Neuronal stem cell (in vitro differentiated cells): ENCODE measurements at regions not wholly inside any gene's neighbourhood (a gene's known extent, or its start where the extent isn't known, plus 50 kb on each side); places are given as distances from the start of the nearest gene placed in this dataset.

Experiments used
- DNase-seq: peaks from one replicate; pipeline ENCODE4 v3.0.0-alpha.2; 2013; ENCODE audit warnings: low spot score
- H2AFZ ChIP-seq: one replicate; pipeline ENCODE4 v1.6.1; 2013; ENCODE audit warnings: mild to moderate bottlenecking, low read length, inconsistent platforms
- H2AK5ac ChIP-seq: 2 replicates; pipeline ENCODE4 v1.6.1; 2013; ENCODE audit warnings: low read depth, mild to moderate bottlenecking, inconsistent platforms, low read length, moderate library complexity, mixed read lengths
- H2BK120ac ChIP-seq: 2 replicates; pipeline ENCODE4 v1.6.1; 2013; ENCODE audit warnings: low read depth, mild to moderate bottlenecking, inconsistent platforms, low read length, moderate library complexity, mixed read lengths
- H2BK12ac ChIP-seq: one replicate; pipeline ENCODE4 v1.6.1; 2013; ENCODE audit warnings: low read length, inconsistent platforms
- H2BK15ac ChIP-seq: 2 replicates; pipeline ENCODE4 v1.6.1; 2013; ENCODE audit warnings: mild to moderate bottlenecking, low read length, inconsistent platforms, mixed read lengths
- H2BK5ac ChIP-seq: one replicate; pipeline ENCODE4 v1.6.1; 2013; ENCODE audit warnings: inconsistent platforms, mild to moderate bottlenecking, low read length, moderate library complexity
- H3K14ac ChIP-seq: one replicate; pipeline ENCODE4 v1.6.1; 2013; ENCODE audit warnings: low read length, inconsistent platforms
- H3K18ac ChIP-seq: 2 replicates; pipeline ENCODE4 v1.6.1; 2013; ENCODE audit warnings: low read length, inconsistent platforms
- H3K23ac ChIP-seq: 2 replicates; pipeline ENCODE4 v1.6.1; 2013; ENCODE audit warnings: low read depth, mild to moderate bottlenecking, mixed read lengths, low read length, inconsistent platforms; ENCODE audit not compliant: poor library complexity
- H3K27ac ChIP-seq: replicated peaks from 3 replicates; pipeline ENCODE4 v1.5.1; 2013; ENCODE audit warnings: low read length, inconsistent platforms
- H3K27me3 ChIP-seq, 3 experiments: 2 replicates each; pipeline ENCODE4 v1.6.1; 2013; ENCODE audit warnings: low read length in 3 of 3, mild to moderate bottlenecking in 2 of 3, inconsistent platforms in 1 of 3, low read depth in 1 of 3, mixed read lengths in 1 of 3, moderate library complexity in 1 of 3; ENCODE audit not compliant: control insufficient read depth in 3 of 3, insufficient read depth in 3 of 3
- H3K36me3 ChIP-seq, 2 donors: replicated peaks in 1 of 2; 2 replicates each; pipeline ENCODE4 v1.6.1; 2013; ENCODE audit warnings: low read length in 2 of 2; ENCODE audit not compliant: control insufficient read depth in 2 of 2, insufficient read depth in 2 of 2
- H3K4ac ChIP-seq: 2 replicates; pipeline ENCODE4 v1.6.1; 2013; ENCODE audit warnings: inconsistent platforms, mild to moderate bottlenecking, low read length, moderate library complexity
- H3K4me1 ChIP-seq, 2 donors: 1 replicate in 1 of 2; 2 replicates in 1 of 2; pipeline ENCODE4 v1.6.1; 2013; ENCODE audit warnings: low read length in 2 of 2, low read depth in 1 of 2; ENCODE audit not compliant: control insufficient read depth in 2 of 2, insufficient read depth in 1 of 2
- H3K4me2 ChIP-seq: one replicate; pipeline ENCODE4 v1.6.1; 2013; ENCODE audit warnings: mild to moderate bottlenecking, low read length, inconsistent platforms; ENCODE audit not compliant: insufficient read depth, poor library complexity, severe bottlenecking
- H3K4me3 ChIP-seq, 2 donors: 2 replicates each; pipeline ENCODE4 v1.5.1; 2013; ENCODE audit warnings: low read length in 2 of 2, mild to moderate bottlenecking in 2 of 2, inconsistent platforms in 1 of 2, moderate library complexity in 1 of 2
- H3K79me1 ChIP-seq: one replicate; pipeline ENCODE4 v1.6.1; 2013; ENCODE audit warnings: low read depth, mild to moderate bottlenecking, inconsistent platforms, low read length, moderate library complexity
- H3K9ac ChIP-seq: one replicate; pipeline ENCODE4 v1.6.1; 2013; ENCODE audit warnings: mild to moderate bottlenecking, low read depth, low read length, inconsistent platforms; ENCODE audit not compliant: poor library complexity
- H3K9me3 ChIP-seq, 2 donors: replicated peaks in 1 of 2; 2 replicates each; pipeline versions ENCODE3 to v1.6.1; 2013; ENCODE audit warnings: low read length in 2 of 2, mild to moderate bottlenecking in 2 of 2, inconsistent platforms in 1 of 2, low read depth in 1 of 2, mixed read lengths in 1 of 2, moderate library complexity in 1 of 2; ENCODE audit not compliant: control insufficient read depth in 2 of 2, insufficient read depth in 1 of 2
- H4K8ac ChIP-seq: one replicate; pipeline ENCODE4 v1.6.1; 2013; ENCODE audit warnings: low read depth, mild to moderate bottlenecking, inconsistent platforms, low read length, moderate library complexity
- H4K91ac ChIP-seq: one replicate; pipeline ENCODE4 v1.6.1; 2013; ENCODE audit warnings: low read length, low read depth, mild to moderate bottlenecking, inconsistent platforms; ENCODE audit not compliant: poor library complexity
- WGBS, 2 donors: extraction: QIAGEN DNeasy Blood & Tissue Kit; methylation state at CpG; one replicate each; pipeline ENCODE4 v1.1.7; 2013; ENCODE audit warnings: missing lambda C conversion rate in 2 of 2, mixed read lengths in 1 of 2; ENCODE audit not compliant: insufficient read length in 2 of 2, insufficient replicate concordance in 1 of 2; ENCODE audit errors: extremely low coverage in 2 of 2; 5-methylcytosine and 5-hydroxymethylcytosine counted together

DNA sequence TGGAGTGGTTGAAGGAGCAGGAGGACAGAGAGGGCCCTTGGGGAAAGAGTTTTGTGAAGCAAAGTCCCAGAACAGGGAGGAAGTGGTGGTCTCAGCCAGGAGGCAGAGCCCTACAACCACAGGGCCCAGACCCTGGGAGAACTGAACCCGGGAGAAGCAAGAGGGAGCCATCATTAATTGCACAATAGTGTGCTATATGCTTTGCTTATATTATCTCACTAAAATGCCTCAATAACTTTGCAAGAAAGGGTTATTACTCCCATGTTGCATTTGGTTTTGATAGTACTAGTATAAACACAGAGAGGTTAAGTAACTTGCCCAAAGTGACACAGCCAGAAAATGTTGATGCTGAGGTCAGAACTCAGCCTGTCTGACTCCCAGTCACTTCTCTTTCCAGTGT is 124.3 kb downstream of the FOXD2 start:
- no peak overlapping the region for H3K23ac ChIP-seq
- DNase-seq = no peak
- no peak overlapping the region for H2BK120ac ChIP-seq
- no peak overlapping the region for H2AK5ac ChIP-seq
- no peaks in the 10 kb centered on the region for H3K36me3 ChIP-seq
- no peak overlapping the region for H4K8ac ChIP-seq
- peaks cover 0 to 2% of the 10 kb centered on the region in 2 donors for H3K4me1 ChIP-seq
- no peak overlapping the region for H3K14ac ChIP-seq
- no peak overlapping the region for H2BK5ac ChIP-seq
- no peak overlapping the region for H3K9ac ChIP-seq
- no peaks in the 10 kb centered on the region for H3K9me3 ChIP-seq
- no peak overlapping the region for H2AFZ ChIP-seq
- H2BK12ac ChIP-seq = no peak overlapping the region
- H3K79me1 ChIP-seq = no peaks in the 10 kb centered on the region
- H3K4me2 ChIP-seq = no peak overlapping the region
- no peak overlapping the region for H4K91ac ChIP-seq
- no peak overlapping the region for H3K4ac ChIP-seq
- no peaks in the 10 kb centered on the region for H3K27me3 ChIP-seq
- no peak overlapping the region for H3K4me3 ChIP-seq
- H2BK15ac ChIP-seq = no peak overlapping the region
- H3K27ac ChIP-seq = no peak overlapping the region
- H3K18ac ChIP-seq = no peak overlapping the region
- WGBS, 2 donors = no CpG with 5 or more reads among the region's 1 CpG

DNA sequence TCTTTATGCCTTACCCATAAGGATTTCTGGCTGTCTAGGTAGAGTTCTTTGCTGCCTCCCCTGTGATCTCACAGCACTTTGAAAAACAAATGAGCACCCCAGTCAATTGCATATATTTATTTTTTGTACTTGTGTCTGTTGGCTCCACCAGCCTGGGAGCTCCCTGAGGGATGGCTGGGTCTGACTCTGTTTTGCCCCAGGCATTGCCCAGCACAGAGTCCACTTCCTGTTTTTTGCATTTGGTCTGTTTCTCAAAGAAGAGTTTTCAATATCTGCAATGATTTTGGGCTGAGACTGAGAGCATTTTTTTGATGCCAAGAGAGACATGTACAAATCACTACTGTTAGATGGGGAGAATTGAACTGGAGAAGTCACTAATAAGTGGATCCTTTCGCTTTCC is 125.0 kb downstream of the FOXD2 start:
- peaks cover 0 to 3% (median 0%) of the 10 kb centered on the region in 3 experiments for H3K27me3 ChIP-seq
- H2BK5ac ChIP-seq = no peak overlapping the region

GRCh38 chr1:47563201-47563600 is 125.4 kb downstream of the FOXD2 start:
- Histone ChIP-seq H2BK12ac (no peak overlapping the region), H2BK5ac (no peak overlapping the region), H2BK15ac (no peak overlapping the region), H3K4ac (no peak overlapping the region), H2AK5ac (no peak overlapping the region), H4K8ac (no peak overlapping the region), H2AFZ (no peak overlapping the region), H3K4me2 (no peak overlapping the region), H3K14ac (no peak overlapping the region), H3K36me3 (no peaks in the 10 kb centered on the region), H2BK120ac (no peak overlapping the region), H3K18ac (no peak overlapping the region), H3K9ac (no peak overlapping the region), H3K27me3 (peaks cover 0 to 7% (median 0%) of the 10 kb centered on the region in 3 experiments), H3K79me1 (no peaks in the 10 kb centered on the region), H3K4me1 (peaks cover 0 to 2% of the 10 kb centered on the region in 2 donors), H3K4me3 (no peak overlapping the region), H4K91ac (no peak overlapping the region), H3K23ac (no peak overlapping the region), H3K27ac (no peak overlapping the region), H3K9me3 (no peaks in the 10 kb centered on the region)
- no CpG with 5 or more reads among the region's 2 CpGs for WGBS, 2 donors
- DNase-seq = no peak

More for the DNA sequence above, 125.0 kb downstream of the FOXD2 start:
- Histone ChIP-seq H4K91ac (no peak overlapping the region), H3K4me3 (no peak overlapping the region), H3K4ac (no peak overlapping the region), H3K9ac (no peak overlapping the region), H3K4me1 (peaks cover 0 to 2% of the 10 kb centered on the region in 2 donors), H3K23ac (no peak overlapping the region), H4K8ac (no peak overlapping the region), H3K36me3 (no peaks in the 10 kb centered on the region), H2BK15ac (no peak overlapping the region), H2AFZ (no peak overlapping the region), H3K18ac (no peak overlapping the region), H3K4me2 (no peak overlapping the region), H3K14ac (no peak overlapping the region), H2BK120ac (no peak overlapping the region), H2BK12ac (no peak overlapping the region), H3K27ac (no peak overlapping the region), H3K79me1 (no peaks in the 10 kb centered on the region), H2AK5ac (no peak overlapping the region), H3K9me3 (no peaks in the 10 kb centered on the region)
- DNase-seq = no peak
- no CpG with 5 or more reads among the region's 1 CpG for WGBS, 2 donors

DNA sequence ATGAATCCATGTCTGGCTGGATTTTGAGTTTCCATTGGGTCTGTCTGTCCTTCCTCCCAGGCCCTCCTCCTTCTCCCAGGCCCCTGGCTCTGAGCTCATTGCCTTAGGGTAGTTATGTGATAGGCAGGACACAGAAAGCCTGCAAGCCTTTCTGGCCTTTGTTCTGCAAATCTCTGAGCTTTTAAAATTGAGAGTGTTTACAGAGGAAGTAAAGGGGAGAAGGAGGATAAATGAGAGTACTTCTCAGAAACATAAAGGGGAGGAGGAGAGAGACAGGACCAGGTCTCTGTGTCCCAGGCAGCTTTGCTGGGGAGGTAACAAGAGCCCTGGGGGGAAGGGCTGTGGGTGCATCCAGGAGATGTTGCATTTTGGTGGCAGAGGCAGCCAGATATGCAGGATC is 126.7 kb downstream of the FOXD2 start:
- Histone ChIP-seq H4K8ac (no peak overlapping the region), H3K4me3 (no peak overlapping the region), H3K79me1 (no peaks in the 10 kb centered on the region), H3K4ac (no peak overlapping the region), H2BK12ac (no peak overlapping the region), H2AFZ (no peak overlapping the region), H3K36me3 (no peaks in the 10 kb centered on the region), H3K4me1 (peaks cover 0 to 2% of the 10 kb centered on the region in 2 donors), H2BK120ac (no peak overlapping the region), H3K27me3 (peaks cover 0 to 11% (median 0%) of the 10 kb centered on the region in 3 experiments), H3K23ac (no peak overlapping the region), H3K14ac (no peak overlapping the region), H2AK5ac (no peak overlapping the region), H3K9ac (no peak overlapping the region), H3K9me3 (no peaks in the 10 kb centered on the region), H4K91ac (no peak overlapping the region), H3K4me2 (no peak overlapping the region), H2BK15ac (no peak overlapping the region), H3K18ac (no peak overlapping the region), H2BK5ac (no peak overlapping the region), H3K27ac (no peak overlapping the region)
- DNase-seq = no peak
